ENCODE measurements at regions not wholly inside any gene's neighbourhood (a gene's known extent, or its start where the extent isn't known, plus 50 kb on each side); places are given as distances from the start of the nearest gene placed in this dataset.

DNA sequence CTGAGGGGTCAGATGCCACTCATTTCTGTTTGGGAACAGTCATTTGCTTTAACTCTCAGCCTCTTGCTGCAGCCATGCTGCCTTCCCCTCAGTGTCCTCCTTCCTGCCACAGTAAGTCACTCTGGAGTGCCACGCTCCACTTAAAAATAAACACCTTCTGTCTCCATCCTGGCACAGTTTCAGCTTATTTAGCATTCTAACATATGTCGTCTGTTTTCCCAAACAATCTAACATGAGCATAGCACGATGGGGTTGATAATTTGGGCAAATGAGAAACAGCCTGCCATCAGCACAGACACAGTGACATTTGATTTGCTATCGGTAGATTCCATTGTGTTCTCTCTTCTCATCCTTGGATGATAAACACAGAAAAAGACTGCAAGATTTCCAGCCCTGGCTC lies 768.6 kb downstream of the UQCRFS1 start:
- TF ChIP-seq EZH2 (IDR thresholded peaks at IDR 0.05; ENCODE audit: borderline replicate concordance, low read depth, low read length, severe bottlenecking) (no peak), POLR2AphosphoS5 (IDR thresholded peaks at IDR 0.05; ENCODE audit: insufficient read depth, low read depth, low read length) (no peak), CTCF (IDR thresholded peaks at IDR 0.05; ENCODE audit: extremely low read depth in 1 of 2, insufficient read depth in 1 of 2, low read depth in 1 of 2, low read length in 2 of 2) (no peak), POLR2A (IDR thresholded peaks at IDR 0.05; ENCODE audit: low read depth, low read length) (no peak)

Data from endothelial cell of umbilical vein (primary cell).